GM21526 (cell line): ENCODE measurements at regions not wholly inside any gene's neighbourhood (a gene's known extent, or its start where the extent isn't known, plus 50 kb on each side); places are given as distances from the start of the nearest gene placed in this dataset.
"Not testable (repeated sequence)": the region's sequence is repeated elsewhere in the genome, so short reads cannot be mapped to it uniquely, and the experiment has no call there.

ENCODE experiments used
- ATAC-seq: cut with Tn5 transposase; IDR thresholded peaks from one replicate; pipeline ENCODE4 v1.9.1; 2021; ENCODE audit warnings: moderate library complexity; ENCODE audit not compliant: unreplicated experiment, low FRiP score

- no peak for ATAC-seq
Observed at GRCh38 chr5:86671536-86671935, 53.8 kb downstream of the COX7C start.

- no peak for ATAC-seq
Observed at GRCh38 chr5:86674069-86674468, 56.3 kb downstream of the COX7C start.

GRCh38 chr5:86675311-86675710 lies 57.6 kb downstream of the COX7C start:
- ATAC-seq = no peak

GRCh38 chr5:86679529-86679928 lies 61.8 kb downstream of the COX7C start:
- no peak for ATAC-seq

- no peak for ATAC-seq
Observed at GRCh38 chr5:86679949-86680348, 62.2 kb downstream of the COX7C start.

- no peak for ATAC-seq
Observed at GRCh38 chr5:86684222-86684621, 66.5 kb downstream of the COX7C start.

GRCh38 chr5:86686046-86686445 lies 68.3 kb downstream of the COX7C start:
- no peak for ATAC-seq

GRCh38 chr5:86688406-86688805 lies 70.7 kb downstream of the COX7C start:
- no peak for ATAC-seq

- ATAC-seq = no peak
Observed at GRCh38 chr5:86689103-86689729, 71.5 kb downstream of the COX7C start.

GRCh38 chr5:86709157-86709881 lies 91.6 kb downstream of the COX7C start:
- no peak for ATAC-seq

- ATAC-seq = no peak
Observed at GRCh38 chr5:86716121-86716520, 98.4 kb downstream of the COX7C start.

GRCh38 chr5:86731319-86732117 lies 113.8 kb downstream of the COX7C start:
- ATAC-seq = not testable (repeated sequence)

GRCh38 chr5:86735370-86735769 lies 117.6 kb downstream of the COX7C start:
- no peak for ATAC-seq

- ATAC-seq = no peak
Observed at GRCh38 chr5:86737579-86737978, 119.8 kb downstream of the COX7C start.

- no peak for ATAC-seq
Observed at GRCh38 chr5:86748538-86749105, 130.9 kb downstream of the COX7C start.

GRCh38 chr5:86749841-86750240 lies 132.1 kb downstream of the COX7C start:
- no peak for ATAC-seq

- ATAC-seq = no peak
Observed at GRCh38 chr5:86756839-86757238, 139.1 kb downstream of the COX7C start.

- no peak for ATAC-seq
Observed at GRCh38 chr5:86757824-86758223, 140.1 kb downstream of the COX7C start.

- no peak for ATAC-seq
Observed at GRCh38 chr5:86760661-86761060, 142.9 kb downstream of the COX7C start.

- no peak for ATAC-seq
Observed at GRCh38 chr5:86763929-86764328, 146.2 kb downstream of the COX7C start.
